IMR-90 (cell line): ENCODE measurements at regions not wholly inside any gene's neighbourhood (a gene's known extent, or its start where the extent isn't known, plus 50 kb on each side); places are given as distances from the start of the nearest gene placed in this dataset.

Experiments used
- ATAC-seq: fragments of 200-7000 bp; cut with Tn5 transposase; 2 replicates; pipeline ENCODE4 v1.9.1; 2020; ENCODE audit warnings: low read depth, mild to moderate bottlenecking, moderate library complexity
- BruUV-seq: library from RNA; stranded (reverse); fragments of 400-500 nt; replicated peaks from 2 replicates; lab custom pipeline; 2021; lab: Mats Ljungman, UMichigan
- CTCF ChIA-PET: fragments of 300-600 bp; formaldehyde crosslinking; extraction: SDS; loops from one replicate; lab custom pipeline; 2021; ENCODE audit warnings: antibody characterized with exemption; lab: Yijun Ruan, JAX
- POLR2A ChIA-PET: fragments of 300-600 bp; sonication (Branson Sonifier 250); formaldehyde crosslinking; loops from one replicate; lab custom pipeline; 2022; ENCODE audit warnings: antibody characterized with exemption; ENCODE audit not compliant: unreplicated experiment; lab: Charles Lee
- DNase-seq: peaks from one replicate; pipeline ENCODE4 v3.0.0; 2013
- H2AFZ ChIP-seq: replicated peaks from 2 replicates; pipeline ENCODE3; 2013; ENCODE audit warnings: low read length, mild to moderate bottlenecking; ENCODE audit not compliant: poor library complexity
- H2AK5ac ChIP-seq: 2 replicates; pipeline ENCODE4 v1.6.1; 2013; ENCODE audit warnings: low read depth, low read length, inconsistent platforms
- H2AK9ac ChIP-seq: replicated peaks from 2 replicates; pipeline ENCODE3; 2013; ENCODE audit warnings: mild to moderate bottlenecking, low read depth, low read length, moderate library complexity; ENCODE audit not compliant: poor library complexity
- H2BK120ac ChIP-seq: 2 replicates; pipeline ENCODE4 v1.6.1; 2013; ENCODE audit warnings: low read depth, low read length, inconsistent platforms
- H2BK15ac ChIP-seq: 3 replicates; pipeline ENCODE4 v1.6.1; 2013; ENCODE audit warnings: low read depth, low read length, inconsistent platforms
- H2BK20ac ChIP-seq: 2 replicates; pipeline ENCODE4 v1.6.1; 2013; ENCODE audit warnings: low read depth, mild to moderate bottlenecking, inconsistent platforms, low read length, moderate library complexity
- H2BK5ac ChIP-seq: 2 replicates; pipeline ENCODE4 v1.6.1; 2013; ENCODE audit warnings: mild to moderate bottlenecking, low read depth, low read length, inconsistent platforms; ENCODE audit not compliant: poor library complexity, severe bottlenecking
- H3K14ac ChIP-seq: replicated peaks from 2 replicates; pipeline ENCODE4 v1.6.1; 2013; ENCODE audit warnings: low read depth, low read length, inconsistent platforms
- H3K18ac ChIP-seq: 2 replicates; pipeline ENCODE4 v1.6.1; 2013; ENCODE audit warnings: low read depth, low read length, control low read depth
- H3K23ac ChIP-seq: 2 replicates; pipeline ENCODE4 v1.6.1; 2013; ENCODE audit warnings: low read depth, low read length, inconsistent platforms
- H3K27ac ChIP-seq: 2 replicates; pipeline ENCODE4 v1.5.1; 2013; ENCODE audit warnings: mild to moderate bottlenecking, control low read depth, low read length; ENCODE audit not compliant: insufficient read depth
- H3K27me3 ChIP-seq: 2 replicates; pipeline ENCODE4 v1.6.1; 2013; ENCODE audit warnings: low read length; ENCODE audit not compliant: control insufficient read depth, insufficient read depth
- H3K36me3 ChIP-seq: 2 replicates; pipeline ENCODE4 v1.6.1; 2013; ENCODE audit warnings: low read length, mixed read lengths; ENCODE audit not compliant: control insufficient read depth, insufficient read depth
- H3K4ac ChIP-seq: 2 replicates; pipeline ENCODE4 v1.6.1; 2013; ENCODE audit warnings: low read depth, low read length, inconsistent platforms
- H3K4me1 ChIP-seq: 2 replicates; pipeline ENCODE4 v1.6.1; 2013; ENCODE audit warnings: low read length, mixed read lengths; ENCODE audit not compliant: control insufficient read depth, insufficient read depth
- H3K4me2 ChIP-seq: 2 replicates; pipeline ENCODE4 v1.6.1; 2013; ENCODE audit warnings: low read depth, mild to moderate bottlenecking, control low read depth, low read length, moderate library complexity
- H3K4me3 ChIP-seq: 2 replicates; pipeline ENCODE4 v1.5.1; 2013; ENCODE audit warnings: low read depth, mild to moderate bottlenecking, control low read depth, low read length, moderate library complexity; ENCODE audit not compliant: insufficient read depth
- H3K56ac ChIP-seq: 2 replicates; pipeline ENCODE4 v1.6.1; 2013; ENCODE audit warnings: low read length, inconsistent platforms; ENCODE audit not compliant: insufficient read depth; ENCODE audit errors: extremely low read depth
- H3K79me1 ChIP-seq, 2 experiments: 2 replicates each; pipeline ENCODE4 v1.6.1; 2013; ENCODE audit warnings: low read length in 2 of 2, inconsistent platforms in 1 of 2, low read depth in 1 of 2
- H3K9ac ChIP-seq: 2 replicates; pipeline ENCODE4 v1.6.1; 2013; ENCODE audit warnings: low read depth, low read length, control low read depth
- H3K9me1 ChIP-seq: 2 replicates; pipeline ENCODE4 v1.6.1; 2013; ENCODE audit warnings: low read length, inconsistent platforms; ENCODE audit not compliant: insufficient read depth
- H3K9me3 ChIP-seq: 2 replicates; pipeline ENCODE4 v1.6.1; 2013; ENCODE audit warnings: low read length; ENCODE audit not compliant: control insufficient read depth, insufficient read depth
- H4K20me1 ChIP-seq: 2 replicates; pipeline ENCODE4 v1.6.1; 2013; ENCODE audit warnings: low read length, inconsistent platforms; ENCODE audit not compliant: insufficient read depth
- H4K5ac ChIP-seq: 2 replicates; pipeline ENCODE4 v1.6.1; 2013; ENCODE audit warnings: mild to moderate bottlenecking, low read depth, low read length, control low read depth
- H4K8ac ChIP-seq, 2 experiments: 2 replicates each; pipeline ENCODE4 v1.6.1; 2013; ENCODE audit warnings: low read depth in 2 of 2, low read length in 2 of 2, control low read depth in 1 of 2, inconsistent platforms in 1 of 2
- H4K91ac ChIP-seq: 2 replicates; pipeline ENCODE4 v1.6.1; 2013; ENCODE audit warnings: low read depth, low read length, inconsistent platforms; ENCODE audit not compliant: insufficient read depth
- MAFK ChIP-seq: IDR thresholded peaks from 2 replicates; pipeline ENCODE4 v1.6.1; 2012; ENCODE audit warnings: low read depth, low read length, improper control_type of control experiment
- RAD21 ChIP-seq: IDR thresholded peaks from 2 replicates; pipeline ENCODE4 v1.6.1; 2012; ENCODE audit warnings: low read length, improper control_type of control experiment
- WGBS, 2 experiments: methylation state at CpG; one replicate each; pipeline versions ENCODE4 v1.1.5 to v1.1.7; 2013; ENCODE audit warnings: missing lambda C conversion rate in 2 of 2; ENCODE audit not compliant: insufficient read length in 1 of 2; ENCODE audit errors: extremely low coverage in 2 of 2; 5-methylcytosine and 5-hydroxymethylcytosine counted together
- dilution Hi-C: fragments of 300-500 bp; cut with HindIII; formaldehyde crosslinking; loops from one replicate; pipeline ENCODE4 v1.14.3; 2018; ENCODE audit warnings: low sequenced_read_pairs; ENCODE audit not compliant: unreplicated experiment
- in situ Hi-C: fragments of 300-500 bp; cut with MboI; formaldehyde crosslinking; loops from 3 replicates; pipeline ENCODE4 v1.14.3; 2019; ENCODE audit warnings: low sequenced_read_pairs, inconsistent platforms, mixed read lengths
- intact Hi-C: fragments of 100-400 bp; cut with micrococcal nuclease; formaldehyde crosslinking; loops from 2 replicates; pipeline ENCODE4 v1.10.0; 2022

- Histone ChIP-seq H3K9me3 (no peaks in the 10 kb centered on the region), H2AFZ (no peak overlapping the region), H2BK5ac (no peak overlapping the region), H3K4me3 (no peak overlapping the region), H3K23ac (no peak overlapping the region), H3K36me3 (no peaks in the 10 kb centered on the region), H3K9me1 (no peaks in the 10 kb centered on the region), H2BK120ac (no peak overlapping the region), H3K27ac (no peak overlapping the region), H3K27me3 (no peaks in the 10 kb centered on the region), H4K20me1 (no peaks in the 10 kb centered on the region), H3K4me2 (no peak overlapping the region), H3K4me1 (no peaks in the 10 kb centered on the region; the same call in 1 of the 2 replicates), H2AK9ac (no peak overlapping the region), H3K14ac (no peak overlapping the region), H4K91ac (no peak overlapping the region), H2AK5ac (no peak overlapping the region), H3K9ac (no peak overlapping the region), H3K4ac (no peak overlapping the region), H3K56ac (no peak overlapping the region), H3K79me1 (no peaks in the 10 kb centered on the region), H3K18ac (no peak overlapping the region), H2BK20ac (no peak overlapping the region), H2BK15ac (no peak overlapping the region), H4K5ac (no peak overlapping the region), H4K8ac (no peak overlapping the region)
- intact Hi-C loops (no loop called here), in situ Hi-C loops (no loop called here), dilution Hi-C loops (no loop called here)
- TF ChIP-seq RAD21 (no peak), MAFK (peak; percentile 39)
- no peak for ATAC-seq
- WGBS, 2 experiments: no CpG with 5 or more reads among the region's 5 CpGs
- POLR2A ChIA-PET: no interaction called here
- no peak for DNase-seq
- BruUV-seq: no TSS peak
- CTCF ChIA-PET: interaction anchor here (1.0 kb wide), 1 partner anchor 13 kb away, joined by 5 read pairs; no protein-coding TSS in a partner anchor
Measured at GRCh38 chr4:173879509-173879908, 349.5 kb upstream of the HAND2 start.
